Suppressor macrophage treated with lipopolysaccharide for 1 hour (primary cell): ENCODE measurements at regions not wholly inside any gene's neighbourhood (a gene's known extent, or its start where the extent isn't known, plus 50 kb on each side); places are given as distances from the start of the nearest gene placed in this dataset.

Source experiments
- DNase-seq, 3 donors: peaks; one replicate each; pipeline ENCODE4 v3.0.0-alpha.2; 2020 to 2022

GRCh38 chr13:31442571-31442970 is 242.8 kb downstream of the B3GLCT start:
- no peak for DNase-seq

GRCh38 chr13:31444266-31444856 is 244.6 kb downstream of the B3GLCT start:
- no peak for DNase-seq

GRCh38 chr13:31452525-31452924 is 252.8 kb downstream of the B3GLCT start:
- no peak for DNase-seq

- no peak for DNase-seq
Observed at GRCh38 chr13:31455581-31455980, 255.8 kb downstream of the B3GLCT start.

- no peak for DNase-seq
Observed at GRCh38 chr13:31456056-31456455, 256.3 kb downstream of the B3GLCT start.

- DNase-seq = no peak
Observed at GRCh38 chr13:31460061-31460460, 260.3 kb downstream of the B3GLCT start.

GRCh38 chr13:31461923-31462322 is 262.1 kb downstream of the B3GLCT start:
- DNase-seq = no peak

- no peak for DNase-seq
Observed at GRCh38 chr13:31462766-31463165, 263.0 kb downstream of the B3GLCT start.

- no peak for DNase-seq
Observed at GRCh38 chr13:31468114-31468902, 268.5 kb downstream of the B3GLCT start.

GRCh38 chr13:31469377-31469776 is 269.6 kb downstream of the B3GLCT start:
- no peak for DNase-seq

GRCh38 chr13:31476266-31476665 is 263.1 kb upstream of the RXFP2 start:
- no peak for DNase-seq

GRCh38 chr13:31476753-31477152 is 262.6 kb upstream of the RXFP2 start:
- no peak for DNase-seq

GRCh38 chr13:31477961-31478360 is 261.4 kb upstream of the RXFP2 start:
- no peak for DNase-seq

- DNase-seq = no peak
Observed at GRCh38 chr13:31485183-31485582, 254.1 kb upstream of the RXFP2 start.

GRCh38 chr13:31485651-31486051 is 253.7 kb upstream of the RXFP2 start:
- DNase-seq = no peak

- DNase-seq = no peak
Observed at GRCh38 chr13:31495336-31495735, 244.0 kb upstream of the RXFP2 start.

- no peak for DNase-seq
Observed at GRCh38 chr13:31499274-31499673, 240.1 kb upstream of the RXFP2 start.

- no peak for DNase-seq
Observed at GRCh38 chr13:31503626-31504025, 235.7 kb upstream of the RXFP2 start.

- no peak for DNase-seq
Observed at GRCh38 chr13:31504918-31505317, 234.4 kb upstream of the RXFP2 start.

GRCh38 chr13:31512331-31512730 is 227.0 kb upstream of the RXFP2 start:
- no peak for DNase-seq

- DNase-seq = no peak
Observed at GRCh38 chr13:31514932-31515331, 224.4 kb upstream of the RXFP2 start.

GRCh38 chr13:31515427-31515826 is 223.9 kb upstream of the RXFP2 start:
- no peak for DNase-seq

GRCh38 chr13:31517599-31517998 is 221.7 kb upstream of the RXFP2 start:
- DNase-seq = no peak

GRCh38 chr13:31518645-31519044 is 220.7 kb upstream of the RXFP2 start:
- no peak for DNase-seq

- DNase-seq = no peak
Observed at GRCh38 chr13:31521435-31521834, 217.9 kb upstream of the RXFP2 start.
